PC-3 (cell line): ENCODE measurements at regions not wholly inside any gene's neighbourhood (a gene's known extent, or its start where the extent isn't known, plus 50 kb on each side); places are given as distances from the start of the nearest gene placed in this dataset.

Experiments
- CTCF ChIP-seq: fragments of 300-600 bp; sonication (generic); conservative IDR thresholded peaks from 2 replicates; pipeline ENCODE4 v1.5.1; 2017; ENCODE audit warnings: antibody characterized with exemption, low read depth, mild to moderate bottlenecking, low read length
- EZH2 ChIP-seq: fragments of 300-600 bp; sonication (generic); IDR thresholded peaks from one replicate; pipeline ENCODE4 v1.6.1; 2017; ENCODE audit warnings: antibody characterized with exemption, mild to moderate bottlenecking, low read length; ENCODE audit not compliant: unreplicated experiment
- EZH2phosphoT487 ChIP-seq: fragments of 300-600 bp; sonication (generic); IDR thresholded peaks from 2 replicates; pipeline ENCODE4 v1.6.1; 2018; ENCODE audit warnings: mild to moderate bottlenecking, antibody characterized with exemption, low read length, borderline replicate concordance

- TF ChIP-seq EZH2 = no peak
- TF ChIP-seq CTCF = no peak
- TF ChIP-seq EZH2phosphoT487 = no peak
These were observed 687.9 kb upstream of the CITED2 start for GRCh38 chr6:140062043-140063020.
